ENCODE measurements at regions not wholly inside any gene's neighbourhood (a gene's known extent, or its start where the extent isn't known, plus 50 kb on each side); places are given as distances from the start of the nearest gene placed in this dataset.

DNA sequence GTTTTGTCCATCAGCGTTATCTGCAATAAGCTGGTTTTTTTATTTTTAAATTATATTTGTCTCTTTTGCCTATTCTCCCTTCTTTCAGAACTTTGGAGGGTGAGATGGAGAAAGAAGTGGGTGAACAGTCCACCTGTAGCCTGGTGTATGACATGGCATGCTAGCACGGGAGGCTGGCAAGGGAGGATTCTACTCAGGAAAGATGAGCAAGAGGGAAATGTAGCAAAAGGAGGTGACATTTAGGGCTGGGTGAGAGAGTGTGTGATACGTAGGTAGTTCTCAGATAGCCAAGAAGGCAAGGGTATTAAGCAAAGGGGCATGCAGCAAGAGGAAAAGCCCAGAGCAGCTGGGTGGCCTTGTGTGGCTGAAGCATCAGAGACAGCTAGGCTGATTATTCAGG lies 612.9 kb upstream of the IGFBP3 start:
- H2AFZ ChIP-seq (ENCODE audit: control insufficient read depth, low read depth, low read length): no peak overlapping the region
- H3K36me3 ChIP-seq (ENCODE audit: control insufficient read depth in 2 of 2, insufficient read depth in 2 of 2, low read length in 1 of 2): no peaks in the 10 kb centered on the region
- no TSS peak for BruUV-seq (replicated peaks)
- no peaks in the 10 kb centered on the region for H3K79me2 ChIP-seq (ENCODE audit: control insufficient read depth, insufficient read depth, low read length)
- no peak overlapping the region for H3K27ac ChIP-seq (ENCODE audit: control insufficient read depth, insufficient read depth)
- in situ Hi-C loops (cut with MboI): no loop called here
- H3K4me1 ChIP-seq (ENCODE audit: control insufficient read depth, insufficient read depth, low read length): no peaks in the 10 kb centered on the region
- no peak overlapping the region for H3K9ac ChIP-seq (ENCODE audit: control insufficient read depth, insufficient read depth, low read length)
- H4K20me1 ChIP-seq (ENCODE audit: control insufficient read depth, insufficient read depth): no peaks in the 10 kb centered on the region
- DNase-seq (ENCODE audit: low read depth, low spot score) (no peak), FAIRE-seq (no peak), ATAC-seq (no peak)
- ChIA-PET RAD21 (ENCODE audit: unreplicated experiment) (interaction anchor here (1.0 kb wide), 1 partner anchor 67 kb away, joined by 3 read pairs; no protein-coding TSS in a partner anchor), SMC1A (ENCODE audit: uncharacterized antibody, unreplicated experiment) (no interaction called here), POLR2A (no interaction called here), CTCF (interaction anchor here (1.1 to 1.2 kb wide), 2 partner anchors 9 to 13 kb away, joined by 3 read pairs; no protein-coding TSS in a partner anchor)
- no peaks in the 10 kb centered on the region for H3K9me3 ChIP-seq (replicated peaks; ENCODE audit: control insufficient read depth, insufficient read depth, low read length)
- no peak overlapping the region for H3K4me3 ChIP-seq
- no peak overlapping the region for H3K4me2 ChIP-seq (ENCODE audit: control insufficient read depth, insufficient read depth)
- TF ChIP-seq RB1 (IDR thresholded peaks at IDR 0.05; ENCODE audit: borderline replicate concordance) (no peak), CHD2 (IDR thresholded peaks at IDR 0.05; ENCODE audit: borderline replicate concordance, low read depth, low read length) (no peak), HDAC6 (IDR thresholded peaks at IDR 0.05; ENCODE audit: unreplicated experiment) (no peak), ZNF24 (IDR thresholded peaks at IDR 0.05) (no peak), WRNIP1 (IDR thresholded peaks at IDR 0.05; ENCODE audit: borderline replicate concordance, low read depth, low read length) (no peak), ZNF207 (IDR thresholded peaks at IDR 0.05; ENCODE audit: borderline replicate concordance) (no peak), ZNF622 (IDR thresholded peaks at IDR 0.05) (no peak), NFYA (IDR thresholded peaks at IDR 0.05; ENCODE audit: borderline replicate concordance, low read depth, low read length) (no peak), EP300 (IDR thresholded peaks at IDR 0.05; ENCODE audit: borderline replicate concordance in 1 of 2, control insufficient read depth in 1 of 2, low read depth in 2 of 2, low read length in 2 of 2) (no peak), MEF2B (IDR thresholded peaks at IDR 0.05; ENCODE audit: partially characterized antibody, poor library complexity, severe bottlenecking) (no peak), IKZF1 (conservative IDR thresholded peaks at IDR 0.05) (no peak)
- intact Hi-C loops (cut with micrococcal nuclease; ENCODE audit: unreplicated experiment): no loop called here
- H3K27me3 ChIP-seq (replicated peaks in 1 of 2; ENCODE audit: control insufficient read depth in 2 of 2, insufficient read depth in 2 of 2, low read length in 1 of 2): no peaks in the 10 kb centered on the region
- 4% methylated on average over 3 of the region's 3 CpGs for WGBS (ENCODE audit: insufficient coverage, insufficient replicate concordance, low lambda C conversion rate, missing lambda C conversion rate)
